ENCODE measurements at regions not wholly inside any gene's neighbourhood (a gene's known extent, or its start where the extent isn't known, plus 50 kb on each side); places are given as distances from the start of the nearest gene placed in this dataset.

DNA sequence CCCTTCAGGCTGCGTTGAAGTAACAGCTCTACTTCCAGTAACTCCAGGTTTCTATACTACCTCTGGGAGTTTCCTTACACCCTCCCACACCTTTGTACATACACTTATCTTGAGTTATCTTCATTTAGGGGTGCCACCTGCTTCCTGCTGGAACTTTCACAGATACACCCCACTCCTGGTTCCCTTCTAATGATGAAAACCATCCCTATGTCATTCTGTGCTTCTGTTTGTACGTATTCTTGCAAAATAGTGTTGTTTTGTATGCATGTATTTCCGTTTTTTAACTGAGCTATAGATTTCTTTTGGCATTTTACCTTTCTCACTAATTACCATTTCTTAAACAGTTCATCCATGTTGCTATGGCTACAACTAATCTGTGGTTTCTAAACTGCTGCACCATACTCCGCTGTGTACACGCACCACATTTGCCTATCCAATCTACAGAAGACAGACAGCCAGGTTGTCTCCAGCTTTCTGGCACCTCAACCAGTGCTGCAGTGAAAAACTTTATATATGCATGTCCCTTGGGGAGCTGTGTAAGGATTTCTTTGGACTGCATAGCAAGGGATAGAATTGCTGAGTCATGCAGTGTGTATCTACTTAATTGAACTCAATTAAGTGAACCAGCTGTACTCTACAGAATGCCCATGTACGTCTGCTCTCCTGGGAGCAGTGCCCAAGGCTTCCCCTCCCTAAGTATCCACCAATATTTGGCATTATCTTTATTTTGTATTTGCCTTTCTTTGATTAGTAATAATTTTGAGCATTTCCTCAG, 61.4 kb upstream of the ST8SIA2 start (continued):
- TF ChIP-seq BACH2 (CRISPR knock-in tag; IDR thresholded peaks at IDR 0.05; ENCODE audit: borderline replicate concordance) (no peak), ZFP30 (CRISPR knock-in tag; IDR thresholded peaks at IDR 0.05) (no peak), ESRRG (CRISPR knock-in tag; IDR thresholded peaks at IDR 0.05) (no peak), ZNF8 (CRISPR knock-in tag; IDR thresholded peaks at IDR 0.05) (no peak), OSR1 (CRISPR knock-in tag; IDR thresholded peaks at IDR 0.05) (no peak), TOX (CRISPR knock-in tag; IDR thresholded peaks at IDR 0.05; ENCODE audit: borderline replicate concordance) (no peak), ZNF70 (CRISPR knock-in tag; IDR thresholded peaks at IDR 0.05) (no peak)

DNA sequence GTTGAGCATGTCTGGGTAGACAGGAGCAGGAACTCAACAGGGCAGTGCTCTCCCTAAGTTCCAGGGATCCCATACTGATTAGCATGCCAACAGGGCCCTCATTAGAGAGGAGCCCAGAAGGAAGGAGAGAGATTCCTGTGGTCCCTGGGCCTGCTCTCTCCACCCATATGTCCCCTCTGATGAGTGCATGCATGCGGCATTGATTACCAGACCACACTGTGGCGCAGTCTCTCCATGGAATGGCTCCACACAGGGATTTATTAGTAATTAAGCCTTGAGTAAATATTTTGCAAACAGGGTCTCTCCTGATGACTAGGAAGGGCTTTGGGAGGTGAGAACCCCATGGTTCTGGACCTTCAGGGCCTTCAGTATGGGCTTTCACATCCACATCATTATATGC, 60.0 kb upstream of the ST8SIA2 start:
- no peak for ATAC-seq
- TF ChIP-seq GLIS3 (CRISPR knock-in tag; IDR thresholded peaks at IDR 0.05) (no peak), CREB5 (CRISPR knock-in tag; IDR thresholded peaks at IDR 0.05; ENCODE audit: low read depth) (no peak), ZNF565 (CRISPR knock-in tag; conservative IDR thresholded peaks at IDR 0.05; ENCODE audit: low read depth) (no peak)

- ATAC-seq = no peak
- TF ChIP-seq GLIS3 (CRISPR knock-in tag; IDR thresholded peaks at IDR 0.05) = no peak
- no peak for TF ChIP-seq ISL1 (CRISPR knock-in tag; IDR thresholded peaks at IDR 0.05)
- no peak for TF ChIP-seq OSR1 (CRISPR knock-in tag; IDR thresholded peaks at IDR 0.05)
- no peak for TF ChIP-seq ZNF70 (CRISPR knock-in tag; IDR thresholded peaks at IDR 0.05)
- TF ChIP-seq, protein P1, sequence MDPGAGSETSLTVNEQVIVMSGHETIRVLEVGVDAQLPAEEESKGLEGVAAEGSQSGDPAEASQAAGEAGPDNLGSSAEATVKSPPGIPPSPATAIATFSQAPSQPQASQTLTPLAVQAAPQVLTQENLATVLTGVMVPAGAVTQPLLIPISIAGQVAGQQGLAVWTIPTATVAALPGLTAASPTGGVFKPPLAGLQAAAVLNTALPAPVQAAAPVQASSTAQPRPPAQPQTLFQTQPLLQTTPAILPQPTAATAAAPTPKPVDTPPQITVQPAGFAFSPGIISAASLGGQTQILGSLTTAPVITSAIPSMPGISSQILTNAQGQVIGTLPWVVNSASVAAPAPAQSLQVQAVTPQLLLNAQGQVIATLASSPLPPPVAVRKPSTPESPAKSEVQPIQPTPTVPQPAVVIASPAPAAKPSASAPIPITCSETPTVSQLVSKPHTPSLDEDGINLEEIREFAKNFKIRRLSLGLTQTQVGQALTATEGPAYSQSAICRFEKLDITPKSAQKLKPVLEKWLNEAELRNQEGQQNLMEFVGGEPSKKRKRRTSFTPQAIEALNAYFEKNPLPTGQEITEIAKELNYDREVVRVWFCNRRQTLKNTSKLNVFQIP (CRISPR knock-in tag; IDR thresholded peaks at IDR 0.05; ENCODE audit: borderline replicate concordance, low read depth) = no peak
Measured at GRCh38 chr15:92336419-92336987, 57.2 kb upstream of the ST8SIA2 start.

GRCh38 chr15:92339361-92339760, 54.3 kb upstream of the ST8SIA2 start:
- no peak for TF ChIP-seq TOX (CRISPR knock-in tag; IDR thresholded peaks at IDR 0.05; ENCODE audit: borderline replicate concordance)
- TF ChIP-seq, protein P2, sequence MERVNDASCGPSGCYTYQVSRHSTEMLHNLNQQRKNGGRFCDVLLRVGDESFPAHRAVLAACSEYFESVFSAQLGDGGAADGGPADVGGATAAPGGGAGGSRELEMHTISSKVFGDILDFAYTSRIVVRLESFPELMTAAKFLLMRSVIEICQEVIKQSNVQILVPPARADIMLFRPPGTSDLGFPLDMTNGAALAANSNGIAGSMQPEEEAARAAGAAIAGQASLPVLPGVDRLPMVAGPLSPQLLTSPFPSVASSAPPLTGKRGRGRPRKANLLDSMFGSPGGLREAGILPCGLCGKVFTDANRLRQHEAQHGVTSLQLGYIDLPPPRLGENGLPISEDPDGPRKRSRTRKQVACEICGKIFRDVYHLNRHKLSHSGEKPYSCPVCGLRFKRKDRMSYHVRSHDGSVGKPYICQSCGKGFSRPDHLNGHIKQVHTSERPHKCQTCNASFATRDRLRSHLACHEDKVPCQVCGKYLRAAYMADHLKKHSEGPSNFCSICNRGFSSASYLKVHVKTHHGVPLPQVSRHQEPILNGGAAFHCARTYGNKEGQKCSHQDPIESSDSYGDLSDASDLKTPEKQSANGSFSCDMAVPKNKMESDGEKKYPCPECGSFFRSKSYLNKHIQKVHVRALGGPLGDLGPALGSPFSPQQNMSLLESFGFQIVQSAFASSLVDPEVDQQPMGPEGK (CRISPR knock-in tag; IDR thresholded peaks at IDR 0.05; ENCODE audit: borderline replicate concordance) = no peak
- no peak for TF ChIP-seq TCF4 (CRISPR knock-in tag; IDR thresholded peaks at IDR 0.05; ENCODE audit: borderline replicate concordance)
- no peak for TF ChIP-seq ISL1 (CRISPR knock-in tag; IDR thresholded peaks at IDR 0.05)
- no peak for TF ChIP-seq RARB (CRISPR knock-in tag; IDR thresholded peaks at IDR 0.05)
- TF ChIP-seq TSHZ2 (CRISPR knock-in tag; IDR thresholded peaks at IDR 0.05) = no peak
- TF ChIP-seq ARNTL (CRISPR knock-in tag; IDR thresholded peaks at IDR 0.05; ENCODE audit: borderline replicate concordance, low read depth) = no peak
- no peak for TF ChIP-seq PPARA (CRISPR knock-in tag; IDR thresholded peaks at IDR 0.05; ENCODE audit: borderline replicate concordance)
- no peak for TF ChIP-seq ZFP30 (CRISPR knock-in tag; IDR thresholded peaks at IDR 0.05)
- TF ChIP-seq OSR1 (CRISPR knock-in tag; IDR thresholded peaks at IDR 0.05) = no peak
- no peak for TF ChIP-seq ZNF70 (CRISPR knock-in tag; IDR thresholded peaks at IDR 0.05)
- TF ChIP-seq ESRRG (CRISPR knock-in tag; IDR thresholded peaks at IDR 0.05) = no peak
- TF ChIP-seq SNAI2 (CRISPR knock-in tag; IDR thresholded peaks at IDR 0.05) = no peak
- TF ChIP-seq, protein P3, sequence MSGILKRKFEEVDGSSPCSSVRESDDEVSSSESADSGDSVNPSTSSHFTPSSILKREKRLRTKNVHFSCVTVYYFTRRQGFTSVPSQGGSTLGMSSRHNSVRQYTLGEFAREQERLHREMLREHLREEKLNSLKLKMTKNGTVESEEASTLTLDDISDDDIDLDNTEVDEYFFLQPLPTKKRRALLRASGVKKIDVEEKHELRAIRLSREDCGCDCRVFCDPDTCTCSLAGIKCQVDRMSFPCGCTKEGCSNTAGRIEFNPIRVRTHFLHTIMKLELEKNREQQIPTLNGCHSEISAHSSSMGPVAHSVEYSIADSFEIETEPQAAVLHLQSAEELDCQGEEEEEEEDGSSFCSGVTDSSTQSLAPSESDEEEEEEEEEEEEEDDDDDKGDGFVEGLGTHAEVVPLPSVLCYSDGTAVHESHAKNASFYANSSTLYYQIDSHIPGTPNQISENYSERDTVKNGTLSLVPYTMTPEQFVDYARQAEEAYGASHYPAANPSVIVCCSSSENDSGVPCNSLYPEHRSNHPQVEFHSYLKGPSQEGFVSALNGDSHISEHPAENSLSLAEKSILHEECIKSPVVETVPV (CRISPR knock-in tag; IDR thresholded peaks at IDR 0.05) = no peak
- ATAC-seq = no peak
